GM21367 (cell line): ENCODE measurements at regions not wholly inside any gene's neighbourhood (a gene's known extent, or its start where the extent isn't known, plus 50 kb on each side); places are given as distances from the start of the nearest gene placed in this dataset.

Experiments
- ATAC-seq: cut with Tn5 transposase; IDR thresholded peaks from one replicate; pipeline ENCODE4 v1.9.1; 2021; ENCODE audit not compliant: unreplicated experiment

DNA sequence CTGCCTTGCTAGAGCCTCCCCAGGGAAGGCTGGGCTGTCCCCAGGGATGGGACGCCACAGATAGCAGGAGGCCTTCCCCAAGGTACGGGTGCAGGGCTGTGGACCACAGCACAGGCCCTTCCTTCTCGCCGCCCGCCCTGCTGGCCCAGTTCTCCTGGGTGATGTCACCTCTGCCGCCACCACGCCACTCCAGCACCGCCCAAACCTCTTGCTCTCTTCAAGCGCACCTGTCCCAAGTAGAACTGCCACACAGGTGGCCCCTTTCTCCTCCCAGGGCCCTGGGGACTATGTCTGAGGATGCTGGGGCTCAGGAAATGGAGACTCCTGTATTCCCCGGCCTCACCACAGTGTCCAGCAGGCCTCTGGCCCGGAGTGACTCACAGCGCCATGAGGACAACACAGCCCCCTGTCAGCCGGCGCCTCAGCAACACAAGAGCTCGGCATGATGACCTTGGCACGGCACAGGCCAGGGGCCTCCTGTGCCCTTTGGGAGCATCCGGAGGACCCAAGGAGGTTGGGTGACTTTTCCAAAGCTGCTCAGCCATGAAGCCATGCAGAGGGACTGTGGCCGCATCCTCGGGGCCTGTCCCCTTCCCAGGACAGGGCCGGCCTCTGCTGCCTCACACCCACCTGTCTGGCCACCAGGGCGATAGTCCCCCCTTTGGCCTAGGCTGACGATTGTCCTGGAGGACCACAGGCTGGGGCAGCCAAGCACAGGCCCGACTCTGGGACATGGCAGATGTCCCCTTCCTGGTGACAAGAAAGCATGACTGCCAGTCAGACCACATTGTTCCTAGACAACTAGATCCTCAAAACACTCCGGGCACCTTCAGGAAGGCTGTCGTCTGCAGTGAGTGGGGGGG lies 1023.5 kb downstream of the BRD1 start:
- no peak for ATAC-seq

DNA sequence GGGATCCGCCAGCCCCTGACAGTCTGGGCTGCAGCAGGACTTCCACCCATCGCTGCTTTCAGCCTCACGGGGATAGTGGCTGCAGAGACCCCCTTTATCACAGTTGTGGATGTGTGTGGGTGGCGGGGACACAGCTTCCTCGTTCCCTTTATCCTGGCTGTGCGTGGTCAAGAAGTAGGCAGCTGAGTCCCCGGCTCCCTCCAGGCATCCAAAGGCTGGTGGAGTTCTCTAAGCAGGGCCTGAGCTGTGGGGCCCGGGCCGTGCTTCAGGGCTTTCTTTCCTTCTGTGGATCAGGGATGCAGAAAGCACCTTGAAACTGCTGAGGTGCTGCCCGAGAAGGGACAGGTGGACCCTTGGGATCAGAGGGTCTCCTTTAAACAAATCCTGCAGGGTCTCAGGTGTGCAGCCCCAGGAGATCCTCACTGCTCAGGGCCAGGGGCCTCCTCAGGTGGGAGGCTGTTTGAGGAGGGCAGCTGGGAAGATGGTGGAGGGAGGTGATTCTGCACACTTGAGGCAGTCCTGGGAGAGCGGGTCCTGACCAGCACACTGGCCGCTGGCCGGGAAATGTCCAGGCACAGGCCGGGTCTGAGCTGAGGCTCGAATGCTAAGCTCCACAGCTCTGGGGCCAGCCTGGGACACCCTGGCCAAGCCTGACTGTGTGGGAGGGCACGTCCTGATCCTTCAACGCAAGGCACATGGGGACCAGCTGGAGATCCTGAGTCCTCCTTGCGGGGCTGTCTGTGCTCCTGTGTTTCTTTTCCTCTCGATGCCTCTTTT lies 1024.3 kb downstream of the BRD1 start:
- no peak for ATAC-seq

DNA sequence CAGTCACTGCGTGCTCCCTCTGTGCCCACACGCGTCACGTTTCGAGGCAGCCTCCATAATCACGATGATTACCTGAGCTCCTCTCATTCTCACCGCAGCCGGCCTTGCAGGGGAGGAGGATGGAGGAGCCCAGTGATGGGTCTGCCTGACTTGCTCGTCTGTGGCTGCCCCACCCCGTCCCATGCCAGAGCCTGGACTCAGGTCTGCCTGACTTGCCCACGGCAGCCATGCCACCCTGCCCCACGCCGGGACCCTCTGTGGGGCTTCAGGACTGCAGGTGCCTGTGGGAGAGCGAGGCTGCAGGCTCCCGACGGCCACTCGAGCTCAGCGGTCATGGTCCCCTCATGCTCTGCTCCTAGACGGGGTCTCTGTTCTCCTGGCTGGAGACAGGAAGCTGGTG lies 1025.1 kb downstream of the BRD1 start:
- ATAC-seq = no peak

DNA sequence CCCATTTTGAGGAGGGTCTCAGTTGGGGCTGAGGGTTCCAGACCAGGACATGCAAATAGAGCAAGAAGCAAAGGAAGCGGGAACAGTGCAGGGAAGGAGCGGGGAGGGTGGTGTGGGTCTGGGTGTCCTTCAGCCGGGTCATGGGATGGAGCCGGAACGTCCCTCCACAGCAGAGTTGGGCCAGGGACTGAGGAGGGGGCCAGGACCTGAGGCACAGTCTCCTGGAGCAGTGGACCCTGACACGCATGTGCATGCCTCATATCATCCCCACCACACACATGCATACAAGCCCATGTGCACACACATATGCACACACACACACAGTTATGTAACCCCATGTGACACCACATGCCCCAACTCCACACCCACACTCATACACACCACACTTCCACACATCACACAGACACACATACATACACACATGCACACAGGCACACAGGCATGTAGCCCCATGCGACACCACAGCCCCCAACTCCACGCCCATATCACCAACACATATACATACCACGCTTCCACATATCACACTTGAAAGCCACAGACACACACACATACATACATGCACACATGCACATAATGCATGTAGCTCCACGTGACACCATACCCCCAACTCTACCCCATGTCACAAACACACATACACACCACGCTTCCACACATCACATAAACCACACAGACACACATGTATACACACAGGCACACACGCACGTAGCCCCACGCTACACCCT lies 1026.6 kb downstream of the BRD1 start:
- no peak for ATAC-seq

DNA sequence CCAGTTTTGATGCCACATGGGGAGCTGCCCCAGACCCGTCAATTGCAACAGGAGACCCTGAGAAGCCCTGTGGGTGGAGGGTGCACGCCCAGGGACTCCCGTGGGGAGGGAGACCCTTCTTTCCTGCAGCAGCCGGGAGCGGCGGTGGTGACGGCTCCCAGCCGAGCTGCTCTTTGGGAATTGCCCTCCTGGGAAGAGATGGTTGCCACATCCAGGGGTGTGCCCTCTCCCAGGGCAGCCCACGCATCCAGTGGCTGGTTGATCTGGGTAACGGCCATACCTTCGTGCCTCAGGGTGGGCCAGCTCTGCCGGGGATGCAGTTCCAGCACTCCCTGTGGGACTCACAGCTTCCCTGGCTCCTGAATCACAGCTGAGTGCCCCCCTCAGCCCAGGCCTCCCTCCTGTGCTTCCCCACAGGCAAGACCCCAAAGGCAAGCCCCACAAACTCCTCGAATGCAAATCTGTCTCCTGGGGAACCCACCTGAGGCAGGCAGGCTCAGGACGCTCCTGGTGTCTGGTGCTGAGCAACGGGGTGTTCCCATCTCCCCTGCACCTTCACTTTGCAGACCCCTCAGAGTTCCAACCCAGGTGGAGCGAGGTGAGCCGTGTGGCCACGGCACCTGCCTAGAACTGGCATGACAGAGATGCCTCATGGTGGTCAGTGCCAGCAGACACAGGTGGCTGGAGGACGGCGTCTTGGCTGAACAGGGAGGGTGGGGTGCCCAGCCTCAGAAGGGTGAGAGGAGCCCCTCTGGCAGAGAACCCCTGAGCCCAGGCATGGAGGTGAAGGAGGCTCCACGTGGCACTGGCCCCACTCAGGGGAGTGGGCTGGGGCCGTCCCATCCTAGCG lies 1027.4 kb downstream of the BRD1 start:
- no peak for ATAC-seq

DNA sequence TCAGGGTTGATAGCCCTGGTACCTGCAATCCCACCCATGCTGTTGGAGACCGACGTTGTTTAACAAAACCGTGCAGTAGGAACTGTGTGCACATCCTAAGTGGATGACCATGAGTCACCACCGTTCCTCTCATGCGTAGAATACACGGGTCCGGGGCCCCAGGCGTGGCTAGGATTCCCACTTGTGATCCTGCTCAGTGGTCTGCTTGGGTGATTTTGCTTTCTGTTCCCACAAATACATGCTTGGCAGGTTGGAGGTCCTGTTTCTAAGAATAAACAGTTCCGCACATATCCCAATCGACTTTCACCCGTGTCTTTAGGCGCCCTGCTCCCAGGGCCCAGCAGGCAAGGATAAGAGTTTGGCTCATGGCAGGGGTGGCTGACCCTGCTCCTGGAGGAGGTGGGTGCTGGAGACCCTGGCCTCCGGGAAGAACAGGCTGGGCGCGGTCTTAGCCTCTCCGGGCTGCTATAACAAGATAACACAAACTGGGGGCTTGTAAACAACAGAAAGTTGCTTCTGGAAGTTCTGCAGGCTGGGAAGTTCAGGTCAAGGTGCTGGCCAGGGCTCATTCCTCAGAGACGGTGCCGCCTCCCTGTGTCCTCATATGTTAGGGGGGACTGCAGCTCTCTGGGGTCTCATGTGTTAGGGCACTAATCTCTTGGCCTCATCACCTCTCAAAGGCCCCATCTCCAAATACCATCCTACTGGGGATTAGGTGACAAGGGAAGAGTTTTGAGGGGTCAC lies 1028.3 kb downstream of the BRD1 start:
- ATAC-seq = no peak

- no peak for ATAC-seq
Observed at GRCh38 chr22:48798281-48799226, 1029.1 kb downstream of the BRD1 start.

DNA sequence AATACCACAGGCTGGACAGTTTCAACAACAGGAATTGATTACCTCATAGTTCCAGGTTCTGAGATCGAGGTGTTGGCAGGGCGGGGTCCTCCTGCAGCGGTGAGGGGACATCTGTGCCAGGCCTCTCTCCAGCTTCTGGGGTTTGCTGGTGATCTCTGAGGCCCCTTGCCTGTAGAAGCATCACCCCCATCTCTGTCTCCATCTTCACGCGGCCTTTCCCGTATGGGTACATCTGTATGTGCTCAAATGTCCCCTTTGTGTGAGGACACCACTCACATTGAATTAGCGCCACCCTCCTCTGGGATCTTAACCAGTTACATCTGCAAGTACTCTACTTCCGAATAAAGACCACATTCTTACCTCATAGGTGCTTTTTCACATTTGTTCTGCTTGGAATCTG lies 1029.9 kb downstream of the BRD1 start:
- no peak for ATAC-seq

DNA sequence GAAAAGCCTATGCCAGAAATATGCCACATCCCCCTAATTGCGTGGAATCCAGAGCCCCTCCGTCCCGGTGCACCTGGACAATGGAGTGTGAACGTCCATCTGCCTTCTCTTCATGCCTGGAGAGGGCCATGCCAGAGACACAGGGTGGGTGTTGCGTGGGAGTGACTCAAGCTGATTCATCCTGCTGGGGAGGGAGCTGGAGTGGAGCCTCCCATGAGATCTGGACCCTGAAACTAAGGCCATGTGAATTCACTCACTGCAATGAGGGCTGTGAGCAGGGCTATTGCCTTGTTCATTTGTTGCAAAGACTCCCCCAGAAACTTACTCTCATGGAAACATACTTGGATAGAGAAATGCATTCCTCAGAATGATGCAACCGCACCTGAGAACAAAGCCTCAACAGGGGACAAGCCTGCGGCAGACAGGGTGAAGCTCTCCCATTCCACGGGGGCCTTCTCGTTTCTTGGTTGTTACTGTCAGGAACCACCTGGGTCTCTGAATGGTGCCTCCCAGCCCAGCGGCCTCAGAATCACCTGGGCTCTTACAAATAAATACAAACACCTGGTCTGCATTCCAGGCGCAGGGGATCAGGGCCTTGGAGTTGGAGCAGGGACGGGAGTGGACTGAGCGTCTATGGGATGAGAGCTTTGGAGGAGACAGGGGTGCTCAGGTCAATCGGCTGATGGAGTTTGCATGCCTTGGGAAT lies 1031.2 kb downstream of the BRD1 start:
- ATAC-seq = no peak

- no peak for ATAC-seq
Observed at GRCh38 chr22:48795664-48796063, 1032.0 kb downstream of the BRD1 start.

GRCh38 chr22:48794906-48795305 lies 1032.8 kb downstream of the BRD1 start:
- no peak for ATAC-seq

DNA sequence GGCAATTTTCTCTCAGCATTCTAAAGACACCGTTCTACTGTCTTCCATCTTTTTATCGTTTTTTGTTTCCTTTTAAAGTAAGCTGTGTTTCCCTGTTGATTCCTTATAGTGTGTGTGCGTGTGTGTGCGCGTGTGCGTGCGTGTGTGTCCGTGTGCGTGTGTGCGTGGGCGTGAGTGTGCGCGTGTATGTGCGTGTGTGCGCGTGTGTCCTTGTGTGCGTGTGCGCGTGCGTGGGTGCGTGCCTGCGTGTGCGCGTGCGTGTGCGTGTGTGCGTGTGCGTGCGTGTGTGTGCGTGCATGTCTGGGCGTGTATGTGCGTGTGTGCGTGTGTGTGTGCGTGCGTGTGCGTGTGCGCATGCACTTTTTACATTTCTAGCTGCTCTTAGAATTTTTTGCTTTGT lies 1033.7 kb downstream of the BRD1 start:
- no peak for ATAC-seq

DNA sequence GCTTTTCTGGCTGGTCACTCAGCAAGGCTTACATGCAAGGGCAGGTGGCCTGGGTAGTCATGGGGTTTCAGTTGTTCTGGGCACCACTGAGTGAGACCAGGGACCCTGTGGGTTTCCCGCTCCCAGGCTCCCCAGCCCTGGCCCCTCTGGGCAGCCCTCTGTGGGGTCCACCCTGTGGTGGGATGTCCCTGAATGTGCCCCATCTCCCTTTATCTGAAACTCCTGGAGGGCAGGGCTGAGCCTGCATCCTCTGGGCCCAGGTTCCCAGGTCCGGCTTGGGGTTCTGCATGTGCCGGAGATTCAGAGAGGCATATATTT lies 1041.0 kb downstream of the BRD1 start:
- no peak for ATAC-seq

DNA sequence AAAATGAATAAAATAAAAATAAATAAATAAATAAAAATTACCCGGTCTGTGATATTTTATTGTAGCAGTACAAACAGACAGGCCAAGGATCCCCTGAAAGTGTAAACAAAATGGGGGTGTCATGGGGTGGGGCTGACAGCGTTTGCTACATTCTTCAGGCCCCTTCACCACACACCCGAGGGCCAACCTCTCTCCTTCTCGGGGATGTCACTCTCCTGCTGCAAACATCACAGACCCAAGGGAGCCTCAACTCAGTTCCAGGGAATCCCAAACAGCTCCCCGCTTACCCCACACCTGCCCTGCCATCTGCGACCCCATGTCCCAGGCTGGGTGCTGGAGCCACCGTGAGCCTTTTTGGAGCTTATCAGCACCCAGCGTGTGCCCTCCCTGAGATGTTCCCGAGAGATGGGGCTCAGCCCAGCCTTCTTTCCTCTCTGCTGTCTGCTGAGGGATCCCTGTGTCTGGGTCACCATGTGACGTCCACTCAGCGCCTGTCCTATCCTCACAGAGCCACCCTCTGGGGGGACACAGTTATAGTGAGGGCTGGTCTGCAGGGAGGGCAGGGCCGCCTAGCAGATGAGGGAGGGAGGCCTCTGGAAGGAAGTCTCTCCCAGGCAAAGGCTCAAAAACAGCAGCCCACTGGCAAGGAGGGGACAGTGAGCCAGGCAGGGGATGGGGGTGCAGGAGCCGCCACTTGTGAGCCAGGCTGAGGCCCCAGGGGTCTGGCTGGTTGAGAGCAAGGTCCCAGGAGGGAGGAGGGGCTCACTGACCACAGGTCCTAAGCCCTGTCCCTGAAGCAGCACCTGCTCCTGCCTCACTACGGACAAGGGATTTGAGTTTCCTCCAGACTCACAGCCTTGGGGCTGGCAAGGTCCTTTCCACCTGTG lies 1041.6 kb downstream of the BRD1 start:
- no peak for ATAC-seq

- no peak for ATAC-seq
Observed at GRCh38 chr22:48784701-48785503, 1042.8 kb downstream of the BRD1 start.

DNA sequence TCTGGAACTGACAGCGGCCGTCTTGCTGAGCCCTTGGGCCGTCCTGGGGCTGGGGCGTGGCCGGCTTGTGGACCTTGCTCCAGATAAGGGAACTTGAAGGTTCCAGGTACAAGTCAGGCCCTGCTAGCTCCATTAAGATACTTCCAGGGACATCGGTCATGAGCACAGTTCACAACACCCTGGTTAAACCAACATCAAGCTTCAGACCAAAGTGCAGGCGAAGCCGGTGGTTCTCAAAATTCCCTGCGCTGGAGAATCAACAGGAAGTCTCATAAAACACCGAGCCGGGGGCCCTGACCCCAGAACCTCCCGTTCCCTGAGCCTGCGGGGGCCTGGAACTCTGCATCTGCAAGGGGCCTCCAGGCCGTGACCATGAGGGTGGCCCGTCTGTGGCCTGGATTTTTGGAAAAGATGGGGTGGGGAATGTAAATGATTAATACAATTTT lies 1043.8 kb downstream of the BRD1 start:
- ATAC-seq = no peak
